GM12874 (cell line): ENCODE measurements at regions not wholly inside any gene's neighbourhood (a gene's known extent, or its start where the extent isn't known, plus 50 kb on each side); places are given as distances from the start of the nearest gene placed in this dataset.

Source experiments
- TF ChIP-seq, protein P1 (sequence below): IDR thresholded peaks from 2 replicates; pipeline ENCODE4 v1.5.1; 2011; ENCODE audit warnings: low read depth, mild to moderate bottlenecking, control low read depth, low read length, moderate library complexity; ENCODE audit not compliant: insufficient read depth

DNA sequence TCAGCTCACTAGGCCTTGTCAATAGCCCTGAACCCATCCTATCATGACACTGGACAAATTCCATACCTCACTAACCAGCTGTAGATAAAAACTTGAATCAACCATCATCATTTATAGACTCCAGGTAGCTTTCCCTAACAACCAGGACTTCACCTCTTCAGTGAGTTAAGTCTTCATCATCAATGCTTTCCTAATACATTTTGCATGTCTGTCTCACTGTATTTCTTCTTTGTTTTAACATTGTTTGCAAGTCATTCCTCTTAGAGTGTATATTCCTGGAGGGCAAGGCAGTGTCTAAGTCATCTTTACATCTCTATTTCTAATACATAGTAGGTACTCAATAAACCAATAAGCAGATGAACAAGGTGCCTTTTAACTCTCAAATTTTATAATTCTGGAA is 123.4 kb upstream of the RFC3 start:
- TF ChIP-seq, protein P1, sequence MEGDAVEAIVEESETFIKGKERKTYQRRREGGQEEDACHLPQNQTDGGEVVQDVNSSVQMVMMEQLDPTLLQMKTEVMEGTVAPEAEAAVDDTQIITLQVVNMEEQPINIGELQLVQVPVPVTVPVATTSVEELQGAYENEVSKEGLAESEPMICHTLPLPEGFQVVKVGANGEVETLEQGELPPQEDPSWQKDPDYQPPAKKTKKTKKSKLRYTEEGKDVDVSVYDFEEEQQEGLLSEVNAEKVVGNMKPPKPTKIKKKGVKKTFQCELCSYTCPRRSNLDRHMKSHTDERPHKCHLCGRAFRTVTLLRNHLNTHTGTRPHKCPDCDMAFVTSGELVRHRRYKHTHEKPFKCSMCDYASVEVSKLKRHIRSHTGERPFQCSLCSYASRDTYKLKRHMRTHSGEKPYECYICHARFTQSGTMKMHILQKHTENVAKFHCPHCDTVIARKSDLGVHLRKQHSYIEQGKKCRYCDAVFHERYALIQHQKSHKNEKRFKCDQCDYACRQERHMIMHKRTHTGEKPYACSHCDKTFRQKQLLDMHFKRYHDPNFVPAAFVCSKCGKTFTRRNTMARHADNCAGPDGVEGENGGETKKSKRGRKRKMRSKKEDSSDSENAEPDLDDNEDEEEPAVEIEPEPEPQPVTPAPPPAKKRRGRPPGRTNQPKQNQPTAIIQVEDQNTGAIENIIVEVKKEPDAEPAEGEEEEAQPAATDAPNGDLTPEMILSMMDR, result no peak

DNA sequence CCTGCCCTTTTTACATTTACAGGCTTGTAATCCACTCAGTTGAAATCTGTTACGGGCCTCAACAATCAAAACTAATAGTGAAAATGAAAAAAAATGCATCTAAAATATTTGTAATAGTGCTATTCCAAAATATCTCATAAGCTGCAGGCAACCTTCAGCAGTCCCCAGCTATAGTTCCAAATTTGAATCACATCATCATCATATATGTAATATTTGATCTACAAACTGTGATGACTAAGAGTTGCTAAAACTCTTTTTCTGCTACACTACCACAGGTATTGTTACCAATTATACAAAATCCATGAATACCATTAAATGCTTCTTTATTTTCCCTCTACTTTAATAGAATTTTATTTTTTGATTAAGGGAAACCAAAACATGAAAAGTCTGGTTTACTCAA is 121.4 kb upstream of the RFC3 start:
- TF ChIP-seq, protein P1, result no peak

DNA sequence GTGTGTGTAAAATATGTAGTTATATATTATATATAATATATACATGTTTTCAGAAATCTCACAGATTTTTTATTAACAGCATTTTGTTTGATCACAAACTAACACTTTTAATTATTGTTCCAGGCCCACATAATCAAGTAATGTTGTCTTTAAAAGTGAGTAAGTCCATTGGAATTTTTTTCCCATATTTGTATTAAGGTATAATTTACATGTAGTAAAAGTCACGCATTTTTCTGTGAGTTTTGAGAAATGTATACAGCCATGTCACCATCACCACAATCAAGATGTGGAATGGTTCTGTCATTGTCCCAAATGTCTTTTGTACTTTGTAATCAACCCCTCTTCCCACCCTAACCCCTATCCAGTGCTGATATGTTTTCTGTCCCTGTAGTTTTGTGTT is 120.0 kb upstream of the RFC3 start:
- TF ChIP-seq, protein P1, result no peak

DNA sequence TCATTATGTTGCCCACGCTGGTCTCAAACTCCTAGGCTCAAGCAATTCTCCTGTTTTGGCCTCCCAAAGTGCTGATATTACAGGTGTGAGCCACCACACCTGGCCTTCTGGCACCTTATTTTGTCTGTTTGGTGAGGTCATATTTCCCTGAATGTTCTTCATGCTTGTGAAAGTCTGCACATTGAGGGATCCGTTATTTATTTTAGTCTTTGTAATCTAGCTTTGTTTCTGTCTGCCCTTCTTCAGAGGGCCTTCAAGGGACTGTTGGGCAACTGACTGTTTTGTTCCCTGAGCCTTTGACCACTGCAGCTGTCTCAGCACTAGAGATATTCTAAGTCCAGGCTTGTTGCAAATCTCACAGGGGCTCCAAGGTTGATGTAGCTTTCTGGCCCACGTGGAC is 110.5 kb upstream of the RFC3 start:
- TF ChIP-seq, protein P1, result no peak

DNA sequence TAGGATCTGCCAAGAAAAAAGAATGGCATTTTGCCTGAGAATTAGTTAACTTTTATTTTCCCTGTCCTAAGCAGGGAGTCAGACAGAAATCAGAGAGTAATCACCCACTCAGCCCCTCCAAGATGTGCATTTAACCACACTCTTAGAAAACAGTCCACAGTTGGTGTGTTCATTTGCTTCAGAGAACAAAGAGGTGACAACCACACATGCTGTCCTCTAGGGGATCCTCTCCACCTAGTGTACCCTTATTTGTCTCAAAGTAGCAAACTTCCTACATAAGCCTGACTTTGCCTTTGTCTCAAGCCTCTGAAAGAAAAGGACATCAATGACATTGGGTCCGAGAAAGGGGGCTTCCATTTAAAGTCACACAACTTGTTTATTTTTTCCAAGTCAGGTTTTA is 107.0 kb upstream of the RFC3 start:
- TF ChIP-seq, protein P1, result no peak

DNA sequence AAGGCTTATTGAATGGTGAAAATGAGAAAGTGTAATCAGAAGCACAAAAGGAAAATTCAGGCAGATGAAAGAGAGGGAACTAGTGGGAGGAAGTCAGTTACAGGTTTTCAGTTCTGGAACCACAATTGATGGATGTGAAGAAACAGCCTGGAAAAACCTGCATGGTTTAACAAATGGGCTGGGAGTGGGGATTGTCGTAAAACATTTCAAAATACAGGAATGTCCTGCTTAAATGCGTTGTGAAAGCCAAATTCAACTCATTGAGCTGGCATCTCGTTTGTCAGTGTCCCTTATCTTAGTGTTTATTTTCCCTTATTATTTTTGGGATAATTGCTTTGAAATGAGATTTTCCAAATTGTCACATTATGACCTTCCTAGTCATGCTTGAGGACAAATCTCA is 106.5 kb upstream of the RFC3 start:
- TF ChIP-seq, protein P1, result no peak

DNA sequence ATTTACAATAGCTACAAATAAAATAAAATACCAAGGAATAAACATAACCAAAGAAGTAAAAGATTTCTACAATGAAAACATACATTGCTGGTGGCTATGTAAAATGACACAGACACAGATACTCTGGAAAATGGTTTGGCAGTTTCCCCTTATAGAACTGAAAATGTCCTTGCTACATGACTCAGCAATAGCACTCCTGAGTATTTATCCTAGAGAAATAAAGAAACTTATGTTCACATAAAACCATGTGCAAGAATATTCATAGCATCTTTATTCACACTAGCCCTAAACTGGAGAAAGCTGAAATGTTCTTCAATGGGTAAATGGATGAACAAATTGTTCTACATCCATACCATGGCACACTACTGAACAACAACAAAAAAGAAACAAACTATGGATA is 100.2 kb upstream of the RFC3 start:
- TF ChIP-seq, protein P1, result no peak

DNA sequence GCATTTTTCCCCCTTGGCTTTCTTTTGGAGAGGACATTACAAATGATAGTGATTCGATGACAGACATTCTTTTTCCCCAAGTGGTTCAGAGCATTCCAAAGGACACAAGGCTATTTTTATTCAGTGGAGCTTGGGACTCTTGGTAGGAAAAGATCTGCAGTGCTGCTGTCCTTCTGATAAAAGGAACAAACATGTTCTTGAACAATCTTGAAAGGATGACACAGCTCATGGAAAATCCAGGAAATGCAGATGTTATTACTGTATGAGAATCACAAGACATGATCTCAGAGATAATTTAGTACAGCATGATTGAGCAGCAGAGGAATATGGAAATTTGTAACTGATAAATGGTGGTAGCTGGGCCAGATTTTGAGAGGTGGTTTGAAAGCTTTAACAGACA is 96.2 kb upstream of the RFC3 start:
- TF ChIP-seq, protein P1, result no peak
